ENCODE measurements at regions not wholly inside any gene's neighbourhood (a gene's known extent, or its start where the extent isn't known, plus 50 kb on each side); places are given as distances from the start of the nearest gene placed in this dataset.

- FAIRE-seq: no peak
- Histone ChIP-seq H3K9ac (ENCODE audit: low read length in 3 of 3) (no peak overlapping the region), H3K4me1 (ENCODE audit: control insufficient read depth in 2 of 3, insufficient read depth in 2 of 3, low read depth in 1 of 3, low read length in 3 of 3) (no peaks in the 10 kb centered on the region), H3K27ac (ENCODE audit: low read depth in 2 of 2, low read length in 2 of 2) (no peak overlapping the region), H3K36me3 (ENCODE audit: control insufficient read depth in 2 of 3, insufficient read depth in 3 of 3, low read length in 3 of 3) (no peaks in the 10 kb centered on the region), H3K4me3 (ENCODE audit: low read length in 3 of 3) (no peak overlapping the region), H3K27me3 (ENCODE audit: control insufficient read depth, insufficient read depth, low read length) (no peaks in the 10 kb centered on the region), H3K9me3 (ENCODE audit: control insufficient read depth in 2 of 3, insufficient read depth in 1 of 3, low read length in 3 of 3) (no peaks in the 10 kb centered on the region)
- intact Hi-C loops (cut with DNase I): no loop called here
- DNase-seq: no peak
- no peak for TF ChIP-seq CTCF (IDR thresholded peaks at IDR 0.05; ENCODE audit: borderline replicate concordance, extremely low read depth, insufficient read depth)
Measured at GRCh38 chr20:6420336-6420735, 297.5 kb upstream of the FERMT1 start.

DNA sequence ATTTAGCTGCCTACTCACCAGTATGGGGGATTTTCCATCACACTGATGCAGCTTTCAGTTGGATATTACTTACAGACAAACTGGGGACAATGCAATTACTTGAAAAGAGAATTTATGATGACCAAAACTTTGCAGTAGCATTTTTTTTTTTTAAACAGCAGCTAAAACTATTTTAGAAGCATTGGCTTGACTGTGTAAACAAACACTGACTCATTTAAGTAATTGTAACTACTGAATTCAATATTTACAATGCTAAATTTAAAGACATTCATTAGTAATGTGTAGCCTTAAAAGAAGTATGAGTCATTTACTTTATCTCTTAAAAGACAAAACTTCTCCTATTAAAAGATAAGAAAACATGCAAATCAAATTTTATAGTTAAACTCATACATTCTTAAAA is 295.9 kb upstream of the FERMT1 start:
- DNase-seq: no peak
- no peak for FAIRE-seq
- TF ChIP-seq CTCF (IDR thresholded peaks at IDR 0.05; ENCODE audit: borderline replicate concordance, extremely low read depth, insufficient read depth): no peak
- Histone ChIP-seq H3K9ac (ENCODE audit: low read length in 3 of 3) (no peak overlapping the region), H3K36me3 (ENCODE audit: control insufficient read depth in 2 of 3, insufficient read depth in 3 of 3, low read length in 3 of 3) (no peaks in the 10 kb centered on the region), H3K9me3 (ENCODE audit: control insufficient read depth in 2 of 3, insufficient read depth in 1 of 3, low read length in 3 of 3) (no peaks in the 10 kb centered on the region), H3K4me3 (ENCODE audit: low read length in 3 of 3) (no peak overlapping the region), H3K27me3 (ENCODE audit: control insufficient read depth, insufficient read depth, low read length) (no peaks in the 10 kb centered on the region), H3K27ac (ENCODE audit: low read depth in 2 of 2, low read length in 2 of 2) (no peak overlapping the region), H3K4me1 (ENCODE audit: control insufficient read depth in 2 of 3, insufficient read depth in 2 of 3, low read depth in 1 of 3, low read length in 3 of 3) (no peaks in the 10 kb centered on the region)
- intact Hi-C loops (cut with DNase I): no loop called here

DNA sequence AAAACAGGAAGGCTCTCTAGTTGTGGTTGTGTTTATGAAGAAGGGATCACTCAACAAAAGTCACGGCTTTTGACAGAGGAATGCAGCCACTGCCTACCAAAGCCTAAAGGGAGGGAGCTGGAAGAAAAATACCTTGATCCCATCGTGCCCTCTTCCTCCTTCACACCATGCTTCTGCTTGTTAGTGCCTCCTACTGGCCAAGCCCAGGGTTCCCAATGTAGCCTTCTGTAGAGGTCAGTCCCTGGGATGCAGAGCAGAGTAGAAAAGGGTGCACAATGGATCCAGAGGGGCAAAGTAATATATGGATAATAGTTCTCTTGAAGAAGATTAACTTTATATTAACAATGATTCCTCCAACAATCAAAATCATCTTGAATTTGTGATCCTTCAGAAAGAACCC is 293.5 kb upstream of the FERMT1 start:
- no peak overlapping the region for H3K4me3 ChIP-seq (ENCODE audit: low read length in 3 of 3)
- no peaks in the 10 kb centered on the region for H3K9me3 ChIP-seq (ENCODE audit: control insufficient read depth in 2 of 3, insufficient read depth in 1 of 3, low read length in 3 of 3)
- H3K9ac ChIP-seq (ENCODE audit: low read length in 3 of 3): no peak overlapping the region
- intact Hi-C loops (cut with DNase I): no loop called here
- H3K27ac ChIP-seq (ENCODE audit: low read depth in 2 of 2, low read length in 2 of 2): no peak overlapping the region
- TF ChIP-seq CTCF (IDR thresholded peaks at IDR 0.05; ENCODE audit: borderline replicate concordance, extremely low read depth, insufficient read depth): no peak
- no peaks in the 10 kb centered on the region for H3K4me1 ChIP-seq (ENCODE audit: control insufficient read depth in 2 of 3, insufficient read depth in 2 of 3, low read depth in 1 of 3, low read length in 3 of 3)
- DNase-seq (no peak), FAIRE-seq (no peak)
- H3K27me3 ChIP-seq (ENCODE audit: control insufficient read depth, insufficient read depth, low read length): no peaks in the 10 kb centered on the region
- H3K36me3 ChIP-seq (ENCODE audit: control insufficient read depth in 2 of 3, insufficient read depth in 3 of 3, low read length in 3 of 3): no peaks in the 10 kb centered on the region

DNA sequence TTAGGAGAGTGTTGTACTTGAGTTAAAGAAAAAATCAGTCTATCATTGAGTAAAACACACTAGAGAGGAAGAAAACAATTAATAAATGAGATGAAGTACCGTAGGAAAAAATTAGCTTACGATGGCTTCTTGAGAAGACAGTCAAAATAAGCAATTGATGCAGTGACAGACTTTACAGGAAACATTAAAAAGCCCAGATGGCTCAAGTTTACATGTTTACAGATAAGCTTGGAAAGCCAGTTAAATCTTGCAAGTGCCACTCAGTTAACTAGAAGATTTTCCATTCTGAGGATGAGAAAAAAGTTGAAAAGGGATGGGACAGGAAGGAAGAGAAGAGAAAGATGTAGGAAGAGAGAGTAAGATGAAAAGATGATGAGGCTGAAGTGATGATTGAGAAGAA is 288.8 kb upstream of the FERMT1 start:
- Histone ChIP-seq H3K4me3 (ENCODE audit: low read length in 3 of 3) (no peak overlapping the region), H3K9me3 (ENCODE audit: control insufficient read depth in 2 of 3, insufficient read depth in 1 of 3, low read length in 3 of 3) (no peaks in the 10 kb centered on the region), H3K27ac (ENCODE audit: low read depth in 2 of 2, low read length in 2 of 2) (no peak overlapping the region), H3K9ac (ENCODE audit: low read length in 3 of 3) (no peak overlapping the region), H3K36me3 (ENCODE audit: control insufficient read depth in 2 of 3, insufficient read depth in 3 of 3, low read length in 3 of 3) (no peaks in the 10 kb centered on the region), H3K4me1 (ENCODE audit: control insufficient read depth in 2 of 3, insufficient read depth in 2 of 3, low read depth in 1 of 3, low read length in 3 of 3) (no peaks in the 10 kb centered on the region), H3K27me3 (ENCODE audit: control insufficient read depth, insufficient read depth, low read length) (no peaks in the 10 kb centered on the region)
- no peak for FAIRE-seq
- TF ChIP-seq CTCF (IDR thresholded peaks at IDR 0.05; ENCODE audit: borderline replicate concordance, extremely low read depth, insufficient read depth): no peak
- DNase-seq: no peak
- intact Hi-C loops (cut with DNase I): no loop called here
